Thyroid gland (tissue), 4 donors: ENCODE measurements at regions not wholly inside any gene's neighbourhood (a gene's known extent, or its start where the extent isn't known, plus 50 kb on each side); places are given as distances from the start of the nearest gene placed in this dataset.
"Not testable (repeated sequence)": the region's sequence is repeated elsewhere in the genome, so short reads cannot be mapped to it uniquely, and the experiment has no call there.

Experiments used
- CTCF ChIP-seq, 6 experiments: fragments of 200-600 bp in 3 of 6; fragments of 450-650 bp in 3 of 6; sonication (generic) in 3 of 6; IDR thresholded peaks; one replicate each; pipeline ENCODE4 v1.5.1; 2016 to 2019; ENCODE audit warnings: antibody characterized with exemption in 6 of 6, mild to moderate bottlenecking in 2 of 6, inconsistent platforms in 1 of 6, moderate library complexity in 1 of 6
- POLR2A ChIP-seq, 2 donors: fragments of 450-650 bp; IDR thresholded peaks; one replicate each; pipeline ENCODE4 v1.6.1; 2017; ENCODE audit warnings: antibody characterized with exemption in 2 of 2, mild to moderate bottlenecking in 2 of 2, moderate library complexity in 1 of 2

- TF ChIP-seq POLR2A, CTCF (IDR thresholded peaks at IDR 0.05): not testable (repeated sequence)
Measured at GRCh38 chr3:140872165-140872564, 69.5 kb upstream of the SLC25A36 start.
